Colonic mucosa (tissue), 4 donors: ENCODE measurements at regions not wholly inside any gene's neighbourhood (a gene's known extent, or its start where the extent isn't known, plus 50 kb on each side); places are given as distances from the start of the nearest gene placed in this dataset.

Experiments
- DNase-seq: peaks from one replicate; pipeline ENCODE4 v3.0.0-alpha.2; 2020
- H3K27ac ChIP-seq: fragments of 200-600 bp; one replicate; pipeline ENCODE4 v1.8.0; 2021
- H3K27me3 ChIP-seq: fragments of 200-600 bp; one replicate; pipeline ENCODE4 v1.8.0; 2021
- H3K36me3 ChIP-seq: fragments of 200-600 bp; one replicate; pipeline ENCODE4 v1.8.0; 2021
- H3K4me1 ChIP-seq: fragments of 200-600 bp; one replicate; pipeline ENCODE4 v1.8.0; 2021; ENCODE audit warnings: mild to moderate bottlenecking
- H3K4me3 ChIP-seq: fragments of 200-600 bp; one replicate; pipeline ENCODE4 v1.8.0; 2021
- H3K9ac ChIP-seq, 2 donors: one replicate each; pipeline ENCODE4 v1.7.0; 2013; ENCODE audit warnings: control low read depth in 2 of 2, low read depth in 2 of 2, low read length in 2 of 2
- H3K9me3 ChIP-seq: fragments of 200-600 bp; one replicate; pipeline ENCODE4 v1.8.0; 2021
- CTCF ChIP-seq: fragments of 200-600 bp; IDR thresholded peaks from one replicate; pipeline ENCODE4 v1.8.0; 2022; ENCODE audit warnings: antibody characterized with exemption, mild to moderate bottlenecking
- intact Hi-C: fragments of 100-400 bp; cut with DNase I; formaldehyde crosslinking; loops from one replicate; pipeline ENCODE4 v1.14.1; 2022
- donor health status: healthy.
- donor health status: DM: no; HTN: no; CAD: no.
- donor health status: DM: no; HTN: no; CAD: no.

DNA sequence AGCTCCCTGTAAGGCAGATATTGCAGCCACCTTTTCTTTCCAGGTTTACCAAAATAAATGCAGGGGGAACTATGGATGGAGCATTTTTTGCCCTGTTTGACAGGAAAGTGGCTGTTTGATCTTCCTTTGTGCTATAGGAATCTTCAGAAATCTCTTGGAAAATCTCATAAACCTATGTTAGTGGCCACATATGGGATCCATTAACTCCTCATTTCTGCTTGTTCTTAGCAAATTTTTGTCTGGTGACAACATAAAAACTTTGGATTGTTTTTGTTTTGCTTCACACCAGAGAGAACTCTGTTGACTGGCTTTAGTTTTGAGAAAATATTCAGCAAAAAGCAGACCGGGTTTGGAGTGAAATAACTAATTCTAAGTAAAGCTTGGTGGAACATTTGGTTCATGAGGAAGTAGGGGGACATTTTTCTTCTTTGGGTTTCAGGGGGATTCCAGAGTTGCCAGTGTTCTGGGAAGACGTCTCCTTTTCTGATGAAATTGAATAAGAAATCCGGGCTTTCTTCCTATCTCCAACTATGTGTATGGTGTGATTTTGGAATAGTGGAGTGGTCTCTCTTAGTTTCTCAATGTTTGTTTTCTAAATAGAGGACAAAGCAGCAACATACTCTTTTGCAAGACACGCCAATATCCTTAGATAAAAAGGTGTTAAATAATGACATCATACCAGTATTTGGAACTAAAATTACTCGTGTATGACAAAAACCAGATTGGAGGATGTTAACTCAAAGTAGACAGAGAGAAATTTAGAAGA, 174.4 kb downstream of the ICOS start:
- intact Hi-C loops: no loop called here
- Histone ChIP-seq H3K36me3 (no peaks in the 10 kb centered on the region), H3K4me3 (no peak overlapping the region), H3K9ac (no peak overlapping the region), H3K4me1 (peaks cover 3% of the 10 kb centered on the region), H3K9me3 (no peaks in the 10 kb centered on the region), H3K27me3 (no peaks in the 10 kb centered on the region), H3K27ac (no peak overlapping the region)
- no peak for DNase-seq
- no peak for TF ChIP-seq CTCF

GRCh38 chr2:204112084-204112770, 175.7 kb downstream of the ICOS start:
- no peak for TF ChIP-seq CTCF
- Histone ChIP-seq H3K9ac (no peak overlapping the region), H3K4me1 (peaks cover 3% of the 10 kb centered on the region), H3K27ac (no peak overlapping the region), H3K36me3 (no peaks in the 10 kb centered on the region), H3K9me3 (no peaks in the 10 kb centered on the region), H3K4me3 (no peak overlapping the region), H3K27me3 (no peaks in the 10 kb centered on the region)
- no peak for DNase-seq
- intact Hi-C loops: no loop called here

DNA sequence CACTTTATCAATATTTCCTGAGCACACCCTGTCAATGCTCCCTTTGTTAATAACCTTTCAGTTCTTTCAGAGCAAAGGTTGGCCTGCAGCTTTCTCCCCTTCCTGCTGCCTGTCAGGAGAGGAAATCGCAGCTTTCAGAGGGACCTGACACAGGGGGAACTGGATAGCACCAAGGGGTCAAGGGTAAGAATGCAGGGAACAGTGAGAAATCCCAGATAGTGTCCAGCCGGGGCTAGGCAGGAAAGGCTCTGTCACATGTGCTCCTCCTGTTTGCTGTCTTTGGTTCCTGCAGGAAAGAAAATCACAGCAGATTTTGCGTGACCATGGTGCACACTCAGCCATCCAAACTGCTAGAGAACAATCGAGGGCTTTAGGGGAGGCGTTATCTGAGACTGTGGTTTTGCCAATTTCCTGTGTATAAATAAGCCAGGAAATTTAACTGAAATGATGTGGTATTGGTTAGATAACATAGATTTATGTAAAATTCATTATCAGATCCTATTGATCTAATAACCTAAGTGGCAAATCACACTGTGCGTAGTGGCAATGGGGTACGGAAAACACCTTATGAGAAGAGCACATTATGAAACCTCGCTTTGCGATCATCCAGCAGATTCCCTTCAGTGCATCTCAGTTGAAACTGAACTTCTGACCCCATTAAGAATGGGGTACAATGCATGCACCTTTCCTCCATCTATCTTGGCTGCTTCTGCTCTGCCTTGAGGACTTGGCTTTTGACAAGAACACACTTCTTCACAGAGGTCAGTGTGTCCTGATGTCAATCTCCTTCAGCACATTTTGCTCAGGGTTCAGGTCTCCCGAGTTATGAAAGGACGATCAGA, 178.0 kb downstream of the ICOS start:
- Histone ChIP-seq H3K27me3 (no peaks in the 10 kb centered on the region), H3K9ac (no peak overlapping the region), H3K4me3 (no peak overlapping the region), H3K4me1 (no peaks in the 10 kb centered on the region), H3K36me3 (no peaks in the 10 kb centered on the region), H3K9me3 (no peaks in the 10 kb centered on the region), H3K27ac (no peak overlapping the region)
- no peak for DNase-seq
- intact Hi-C loops: no loop called here
- no peak for TF ChIP-seq CTCF

GRCh38 chr2:204115137-204116056, 178.8 kb downstream of the ICOS start:
- H3K27ac ChIP-seq: no peak overlapping the region
- intact Hi-C loops: no loop called here
- no peak overlapping the region for H3K9ac ChIP-seq
- TF ChIP-seq CTCF: no peak
- no peak for DNase-seq
- H3K9me3 ChIP-seq: no peaks in the 10 kb centered on the region
- H3K4me1 ChIP-seq: no peaks in the 10 kb centered on the region
- H3K27me3 ChIP-seq: no peaks in the 10 kb centered on the region
- no peaks in the 10 kb centered on the region for H3K36me3 ChIP-seq
- H3K4me3 ChIP-seq: no peak overlapping the region
